Endodermal cell (in vitro differentiated cells): ENCODE measurements at regions not wholly inside any gene's neighbourhood (a gene's known extent, or its start where the extent isn't known, plus 50 kb on each side); places are given as distances from the start of the nearest gene placed in this dataset.

ENCODE experiments used
- DNase-seq: peaks from one replicate; pipeline ENCODE4 v3.0.0-alpha.2; 2017
- H3K27ac ChIP-seq: 2 replicates; pipeline ENCODE4 v1.5.1; 2013; ENCODE audit warnings: mild to moderate bottlenecking, low read depth, low read length, moderate library complexity
- H3K27me3 ChIP-seq: 2 replicates; pipeline ENCODE4 v1.6.1; 2013; ENCODE audit warnings: mild to moderate bottlenecking, low read length, moderate library complexity; ENCODE audit not compliant: insufficient read depth, control insufficient read depth, poor library complexity, severe bottlenecking
- H3K36me3 ChIP-seq: 2 replicates; pipeline ENCODE4 v1.7.0; 2013; ENCODE audit warnings: mild to moderate bottlenecking, low read length, moderate library complexity; ENCODE audit not compliant: control insufficient read depth, insufficient read depth
- H3K4me1 ChIP-seq: one replicate; pipeline ENCODE4 v1.7.0; 2013; ENCODE audit warnings: low read length; ENCODE audit not compliant: control insufficient read depth, insufficient read depth
- H3K4me3 ChIP-seq: 2 replicates; pipeline ENCODE4 v1.5.1; 2013; ENCODE audit warnings: mild to moderate bottlenecking, low read length, moderate library complexity
- H3K9ac ChIP-seq: 2 replicates; pipeline ENCODE4 v1.6.1; 2013; ENCODE audit warnings: mild to moderate bottlenecking, low read length, moderate library complexity; ENCODE audit not compliant: poor library complexity, severe bottlenecking; ENCODE audit errors: extremely low read depth
- H3K9me3 ChIP-seq: 2 replicates; pipeline ENCODE4 v1.6.1; 2013; ENCODE audit warnings: mild to moderate bottlenecking, low read length, moderate library complexity; ENCODE audit not compliant: control insufficient read depth
- H3K27ac Mint-ChIP-seq: 2 replicates; pipeline ENCODE4 v1.8.0; 2020; ENCODE audit warnings: mixed read lengths
- H3K27me3 Mint-ChIP-seq: 2 replicates; pipeline ENCODE4 v1.8.0; 2021; ENCODE audit warnings: mild to moderate bottlenecking, mixed read lengths; ENCODE audit not compliant: insufficient read depth
- H3K36me3 Mint-ChIP-seq: 2 replicates; pipeline ENCODE4 v1.8.0; 2020; ENCODE audit warnings: low read depth, mixed read lengths
- H3K4me1 Mint-ChIP-seq: 2 replicates; pipeline ENCODE4 v1.8.0; 2020; ENCODE audit warnings: mixed read lengths
- H3K4me3 Mint-ChIP-seq: 2 replicates; pipeline ENCODE4 v1.8.0; 2020; ENCODE audit warnings: mild to moderate bottlenecking, moderate library complexity, mixed read lengths
- H3K9me3 Mint-ChIP-seq: 2 replicates; pipeline ENCODE4 v1.8.0; 2020; ENCODE audit warnings: mild to moderate bottlenecking, mixed read lengths
- CTCF ChIP-seq: fragments of 200-600 bp; sonication (generic); conservative IDR thresholded peaks from 2 replicates; pipeline ENCODE4 v1.5.0; 2021; ENCODE audit warnings: antibody characterized with exemption, mild to moderate bottlenecking
- WGBS, 2 experiments: methylation state at CpG; one replicate each; pipeline versions ENCODE4 v1.1.5 to v1.1.7; 2013; ENCODE audit warnings: missing lambda C conversion rate in 2 of 2, mixed read lengths in 1 of 2; ENCODE audit not compliant: insufficient coverage in 1 of 2, insufficient read length in 1 of 2; 5-methylcytosine and 5-hydroxymethylcytosine counted together

- Histone ChIP-seq H3K36me3 (no peaks in the 10 kb centered on the region), H3K4me3 (no peak overlapping the region)
- 83 to 84% methylated on average over 4 to 5 of the region's 5 CpGs for WGBS, 2 experiments
These were observed 375.8 kb upstream of the PODXL start for GRCh38 chr7:131932271-131932670.

GRCh38 chr7:131931370-131931769, 374.9 kb upstream of the PODXL start:
- H3K27ac ChIP-seq: no peak overlapping the region
- H3K9me3 Mint-ChIP-seq: no peaks in the 10 kb centered on the region
- no peak overlapping the region for H3K9ac ChIP-seq
- WGBS, 2 experiments: 67 to 83% methylated on average over 4 to 5 of the region's 5 CpGs
- peak; percentile 36 for DNase-seq
- no peak overlapping the region for H3K4me3 ChIP-seq
- no peak overlapping the region for H3K27ac Mint-ChIP-seq
- H3K36me3 Mint-ChIP-seq: no peaks in the 10 kb centered on the region
- no peak overlapping the region for H3K4me3 Mint-ChIP-seq
- H3K27me3 Mint-ChIP-seq: peaks cover 4% of the 10 kb centered on the region
- H3K4me1 Mint-ChIP-seq: no peaks in the 10 kb centered on the region
- no peaks in the 10 kb centered on the region for H3K4me1 ChIP-seq
- no peaks in the 10 kb centered on the region for H3K27me3 ChIP-seq
- H3K36me3 ChIP-seq: no peaks in the 10 kb centered on the region
- no peaks in the 10 kb centered on the region for H3K9me3 ChIP-seq
- TF ChIP-seq CTCF: no peak

More at GRCh38 chr7:131932271-131932670, 375.8 kb upstream of the PODXL start:
- Histone ChIP-seq H3K9me3 (no peaks in the 10 kb centered on the region), H3K27ac (no peak overlapping the region), H3K4me1 (no peaks in the 10 kb centered on the region), H3K27me3 (no peaks in the 10 kb centered on the region), H3K9ac (no peak overlapping the region)
- no peaks in the 10 kb centered on the region for H3K9me3 Mint-ChIP-seq
- peak; percentile 20 for DNase-seq
- peak; percentile 49 for TF ChIP-seq CTCF
- H3K27ac Mint-ChIP-seq: no peak overlapping the region
- no peaks in the 10 kb centered on the region for H3K36me3 Mint-ChIP-seq
- H3K27me3 Mint-ChIP-seq: peaks cover 4% of the 10 kb centered on the region
- no peaks in the 10 kb centered on the region for H3K4me1 Mint-ChIP-seq
- no peak overlapping the region for H3K4me3 Mint-ChIP-seq

- Mint-ChIP-seq H3K27ac (no peak overlapping the region), H3K9me3 (no peaks in the 10 kb centered on the region), H3K27me3 (peaks cover 4% of the 10 kb centered on the region), H3K36me3 (no peaks in the 10 kb centered on the region), H3K4me3 (no peak overlapping the region), H3K4me1 (no peaks in the 10 kb centered on the region)
- DNase-seq: no peak
- no peak for TF ChIP-seq CTCF
- H3K4me1 ChIP-seq: no peaks in the 10 kb centered on the region
- H3K27ac ChIP-seq: no peak overlapping the region
- H3K9ac ChIP-seq: no peak overlapping the region
- no peaks in the 10 kb centered on the region for H3K36me3 ChIP-seq
- H3K27me3 ChIP-seq: no peaks in the 10 kb centered on the region
- H3K4me3 ChIP-seq: no peak overlapping the region
- H3K9me3 ChIP-seq: no peaks in the 10 kb centered on the region
These were observed 373.2 kb upstream of the PODXL start for GRCh38 chr7:131929632-131930031.
